ENCODE measurements at regions not wholly inside any gene's neighbourhood (a gene's known extent, or its start where the extent isn't known, plus 50 kb on each side); places are given as distances from the start of the nearest gene placed in this dataset.

DNA sequence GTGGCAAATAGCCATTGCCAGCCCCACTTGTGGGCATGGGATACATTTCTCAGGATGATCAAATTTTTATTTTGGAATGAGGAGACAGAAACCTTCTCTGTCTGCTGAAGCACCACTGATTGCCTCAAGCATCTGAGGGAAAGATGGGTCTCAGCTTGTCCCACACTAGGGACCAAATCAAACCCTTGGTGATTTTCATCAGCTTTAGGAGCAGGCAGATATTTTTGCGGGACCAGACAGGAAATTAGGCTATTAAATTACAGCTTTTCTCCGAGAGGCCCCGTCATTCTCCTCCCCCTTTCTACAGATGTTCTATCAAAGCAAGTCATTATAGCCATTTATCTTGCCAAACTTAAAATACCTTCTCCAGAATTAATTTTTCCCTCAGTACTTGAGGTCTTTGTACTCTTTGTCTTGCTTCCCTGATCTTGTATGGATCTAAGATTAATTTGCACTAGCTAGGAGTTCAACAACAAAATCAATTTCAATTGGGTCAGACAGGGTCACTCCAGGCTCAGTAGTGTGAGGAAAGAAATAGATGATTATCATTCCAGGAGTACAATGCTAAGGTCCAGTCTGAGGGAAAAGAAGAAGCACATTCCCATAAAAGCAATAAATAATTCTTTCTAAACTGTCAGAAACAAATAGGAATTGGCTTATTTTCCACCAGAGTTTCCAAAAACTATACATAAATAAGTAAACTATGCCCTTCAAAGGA, 818.1 kb upstream of the SOX11 start:
- TF ChIP-seq, protein P1, sequence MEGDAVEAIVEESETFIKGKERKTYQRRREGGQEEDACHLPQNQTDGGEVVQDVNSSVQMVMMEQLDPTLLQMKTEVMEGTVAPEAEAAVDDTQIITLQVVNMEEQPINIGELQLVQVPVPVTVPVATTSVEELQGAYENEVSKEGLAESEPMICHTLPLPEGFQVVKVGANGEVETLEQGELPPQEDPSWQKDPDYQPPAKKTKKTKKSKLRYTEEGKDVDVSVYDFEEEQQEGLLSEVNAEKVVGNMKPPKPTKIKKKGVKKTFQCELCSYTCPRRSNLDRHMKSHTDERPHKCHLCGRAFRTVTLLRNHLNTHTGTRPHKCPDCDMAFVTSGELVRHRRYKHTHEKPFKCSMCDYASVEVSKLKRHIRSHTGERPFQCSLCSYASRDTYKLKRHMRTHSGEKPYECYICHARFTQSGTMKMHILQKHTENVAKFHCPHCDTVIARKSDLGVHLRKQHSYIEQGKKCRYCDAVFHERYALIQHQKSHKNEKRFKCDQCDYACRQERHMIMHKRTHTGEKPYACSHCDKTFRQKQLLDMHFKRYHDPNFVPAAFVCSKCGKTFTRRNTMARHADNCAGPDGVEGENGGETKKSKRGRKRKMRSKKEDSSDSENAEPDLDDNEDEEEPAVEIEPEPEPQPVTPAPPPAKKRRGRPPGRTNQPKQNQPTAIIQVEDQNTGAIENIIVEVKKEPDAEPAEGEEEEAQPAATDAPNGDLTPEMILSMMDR (IDR thresholded peaks at IDR 0.05 in 2 of 3, conservative IDR thresholded peaks at IDR 0.05 in 1 of 3; ENCODE audit: borderline replicate concordance in 1 of 3, insufficient read depth in 1 of 3, low read depth in 2 of 3, low read length in 2 of 3): no peak
- TF ChIP-seq TCF7L2 (IDR thresholded peaks at IDR 0.05; ENCODE audit: borderline replicate concordance, extremely low read depth, insufficient read depth, insufficient read length) (no peak), EZH2phosphoT487 (IDR thresholded peaks at IDR 0.05; ENCODE audit: borderline replicate concordance) (no peak), ELF1 (IDR thresholded peaks at IDR 0.05; ENCODE audit: borderline replicate concordance, low read depth) (no peak), POLR2AphosphoS5 (IDR thresholded peaks at IDR 0.05; ENCODE audit: low read depth, low read length) (no peak), YY1 (IDR thresholded peaks at IDR 0.05; ENCODE audit: extremely low read depth, insufficient replicate concordance, low read depth, low read length) (no peak), POLR2A (IDR thresholded peaks at IDR 0.05; ENCODE audit: borderline replicate concordance, extremely low read depth, insufficient read depth, insufficient read length) (no peak), RAD21 (IDR thresholded peaks at IDR 0.05; ENCODE audit: low read depth) (no peak), EZH2 (IDR thresholded peaks at IDR 0.05) (no peak)
- TF ChIP-seq, protein P2, sequence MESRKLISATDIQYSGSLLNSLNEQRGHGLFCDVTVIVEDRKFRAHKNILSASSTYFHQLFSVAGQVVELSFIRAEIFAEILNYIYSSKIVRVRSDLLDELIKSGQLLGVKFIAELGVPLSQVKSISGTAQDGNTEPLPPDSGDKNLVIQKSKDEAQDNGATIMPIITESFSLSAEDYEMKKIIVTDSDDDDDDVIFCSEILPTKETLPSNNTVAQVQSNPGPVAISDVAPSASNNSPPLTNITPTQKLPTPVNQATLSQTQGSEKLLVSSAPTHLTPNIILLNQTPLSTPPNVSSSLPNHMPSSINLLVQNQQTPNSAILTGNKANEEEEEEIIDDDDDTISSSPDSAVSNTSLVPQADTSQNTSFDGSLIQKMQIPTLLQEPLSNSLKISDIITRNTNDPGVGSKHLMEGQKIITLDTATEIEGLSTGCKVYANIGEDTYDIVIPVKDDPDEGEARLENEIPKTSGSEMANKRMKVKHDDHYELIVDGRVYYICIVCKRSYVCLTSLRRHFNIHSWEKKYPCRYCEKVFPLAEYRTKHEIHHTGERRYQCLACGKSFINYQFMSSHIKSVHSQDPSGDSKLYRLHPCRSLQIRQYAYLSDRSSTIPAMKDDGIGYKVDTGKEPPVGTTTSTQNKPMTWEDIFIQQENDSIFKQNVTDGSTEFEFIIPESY (IDR thresholded peaks at IDR 0.05; ENCODE audit: extremely low read depth, insufficient replicate concordance, low read length): no peak
- TF ChIP-seq, protein P3, sequence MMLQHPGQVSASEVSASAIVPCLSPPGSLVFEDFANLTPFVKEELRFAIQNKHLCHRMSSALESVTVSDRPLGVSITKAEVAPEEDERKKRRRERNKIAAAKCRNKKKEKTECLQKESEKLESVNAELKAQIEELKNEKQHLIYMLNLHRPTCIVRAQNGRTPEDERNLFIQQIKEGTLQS (IDR thresholded peaks at IDR 0.05): no peak
- TF ChIP-seq, protein P4, sequence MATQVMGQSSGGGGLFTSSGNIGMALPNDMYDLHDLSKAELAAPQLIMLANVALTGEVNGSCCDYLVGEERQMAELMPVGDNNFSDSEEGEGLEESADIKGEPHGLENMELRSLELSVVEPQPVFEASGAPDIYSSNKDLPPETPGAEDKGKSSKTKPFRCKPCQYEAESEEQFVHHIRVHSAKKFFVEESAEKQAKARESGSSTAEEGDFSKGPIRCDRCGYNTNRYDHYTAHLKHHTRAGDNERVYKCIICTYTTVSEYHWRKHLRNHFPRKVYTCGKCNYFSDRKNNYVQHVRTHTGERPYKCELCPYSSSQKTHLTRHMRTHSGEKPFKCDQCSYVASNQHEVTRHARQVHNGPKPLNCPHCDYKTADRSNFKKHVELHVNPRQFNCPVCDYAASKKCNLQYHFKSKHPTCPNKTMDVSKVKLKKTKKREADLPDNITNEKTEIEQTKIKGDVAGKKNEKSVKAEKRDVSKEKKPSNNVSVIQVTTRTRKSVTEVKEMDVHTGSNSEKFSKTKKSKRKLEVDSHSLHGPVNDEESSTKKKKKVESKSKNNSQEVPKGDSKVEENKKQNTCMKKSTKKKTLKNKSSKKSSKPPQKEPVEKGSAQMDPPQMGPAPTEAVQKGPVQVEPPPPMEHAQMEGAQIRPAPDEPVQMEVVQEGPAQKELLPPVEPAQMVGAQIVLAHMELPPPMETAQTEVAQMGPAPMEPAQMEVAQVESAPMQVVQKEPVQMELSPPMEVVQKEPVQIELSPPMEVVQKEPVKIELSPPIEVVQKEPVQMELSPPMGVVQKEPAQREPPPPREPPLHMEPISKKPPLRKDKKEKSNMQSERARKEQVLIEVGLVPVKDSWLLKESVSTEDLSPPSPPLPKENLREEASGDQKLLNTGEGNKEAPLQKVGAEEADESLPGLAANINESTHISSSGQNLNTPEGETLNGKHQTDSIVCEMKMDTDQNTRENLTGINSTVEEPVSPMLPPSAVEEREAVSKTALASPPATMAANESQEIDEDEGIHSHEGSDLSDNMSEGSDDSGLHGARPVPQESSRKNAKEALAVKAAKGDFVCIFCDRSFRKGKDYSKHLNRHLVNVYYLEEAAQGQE (IDR thresholded peaks at IDR 0.05; ENCODE audit: low read depth): no peak
- TF ChIP-seq, protein P5, sequence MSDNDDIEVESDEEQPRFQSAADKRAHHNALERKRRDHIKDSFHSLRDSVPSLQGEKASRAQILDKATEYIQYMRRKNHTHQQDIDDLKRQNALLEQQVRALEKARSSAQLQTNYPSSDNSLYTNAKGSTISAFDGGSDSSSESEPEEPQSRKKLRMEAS (IDR thresholded peaks at IDR 0.05): no peak
